SK-N-SH (cell line): ENCODE measurements at regions not wholly inside any gene's neighbourhood (a gene's known extent, or its start where the extent isn't known, plus 50 kb on each side); places are given as distances from the start of the nearest gene placed in this dataset.
"Not testable (repeated sequence)": the region's sequence is repeated elsewhere in the genome, so short reads cannot be mapped to it uniquely, and the experiment has no call there.

ENCODE experiments used
- CTCF ChIA-PET: fragments of 300-600, 350-600 bp; formaldehyde crosslinking; extraction: SDS; loops from one replicate; lab custom pipeline; 2021; lab: Yijun Ruan, JAX
- POLR2A ChIA-PET: fragments of 350-600 bp; sonication (Branson Sonifier 250); formaldehyde crosslinking; extraction: SDS; loops from one replicate; lab custom pipeline; 2020; ENCODE audit warnings: antibody characterized with exemption, inconsistent platforms; lab: Yijun Ruan, JAX
- DNase-seq: peaks from one replicate; pipeline ENCODE4 v3.0.0; 2012
- H2AFZ ChIP-seq: fragments of 200-600 bp; sonication (generic); 2 replicates; pipeline ENCODE4 v1.8.1; 2016; ENCODE audit warnings: antibody characterized with exemption, mild to moderate bottlenecking, low read depth
- H3F3A ChIP-seq: fragments of 200-600 bp; sonication (generic); replicated peaks from 2 replicates; pipeline ENCODE3; 2016; ENCODE audit warnings: antibody characterized with exemption, mild to moderate bottlenecking; ENCODE audit not compliant: insufficient read depth
- H3K27ac ChIP-seq, 2 experiments: fragments of 200-500 bp in 1 of 2; fragments of 200-600 bp in 1 of 2; sonication (Bioruptor generic) in 1 of 2; sonication (generic), shearing (Covaris generic) in 1 of 2; 2 replicates each; pipeline versions ENCODE4 v1.5.1 to v1.6.1; 2014 to 2016; ENCODE audit warnings: low read depth in 2 of 2, inconsistent platforms in 1 of 2, low read length in 1 of 2, mild to moderate bottlenecking in 1 of 2, mixed read lengths in 1 of 2
- H3K27me3 ChIP-seq: fragments of 200-600 bp; sonication (generic), shearing (Covaris generic); 2 replicates; pipeline ENCODE4 v1.6.1; 2016; ENCODE audit warnings: mixed run types; ENCODE audit not compliant: insufficient read depth
- H3K36me3 ChIP-seq, 2 experiments: fragments of 200-500 bp in 1 of 2; fragments of 200-600 bp in 1 of 2; sonication (Bioruptor generic) in 1 of 2; sonication (generic) in 1 of 2; replicated peaks in 1 of 2; 2 replicates each; pipeline versions ENCODE3 to v1.5.1; 2014 to 2016; ENCODE audit warnings: low read length in 1 of 2, mild to moderate bottlenecking in 1 of 2; ENCODE audit not compliant: insufficient read depth in 2 of 2, control insufficient read depth in 1 of 2
- H3K4me1 ChIP-seq, 2 experiments: fragments of 200-500 bp in 1 of 2; fragments of 200-600 bp in 1 of 2; sonication (Bioruptor generic) in 1 of 2; sonication (generic), shearing (Covaris generic) in 1 of 2; 2 replicates each; pipeline versions ENCODE4 v1.5.1 to v1.6.1; 2014 to 2016; ENCODE audit warnings: low read depth in 1 of 2, low read length in 1 of 2, mixed run types in 1 of 2; ENCODE audit not compliant: insufficient read depth in 2 of 2, control insufficient read depth in 1 of 2
- H3K4me2 ChIP-seq: fragments of 200-600 bp; sonication (generic), shearing (Covaris generic); 2 replicates; pipeline ENCODE4 v1.6.1; 2017; ENCODE audit warnings: mixed run types
- H3K4me3 ChIP-seq, 2 experiments: fragments of 200-500 bp in 1 of 2; fragments of 200-600 bp in 1 of 2; sonication (Bioruptor generic) in 1 of 2; sonication (generic), shearing (Covaris generic) in 1 of 2; 2 replicates each; pipeline versions ENCODE4 v1.5.1 to v1.8.1; 2014 to 2016; ENCODE audit warnings: low read depth in 2 of 2, inconsistent platforms in 1 of 2, low read length in 1 of 2, mild to moderate bottlenecking in 1 of 2, mixed read lengths in 1 of 2, moderate library complexity in 1 of 2
- H3K79me2 ChIP-seq: fragments of 200-600 bp; sonication (generic); 2 replicates; pipeline ENCODE4 v1.8.1; 2017; ENCODE audit warnings: mild to moderate bottlenecking; ENCODE audit not compliant: insufficient read depth
- H3K9ac ChIP-seq: fragments of 200-600 bp; sonication (generic); 2 replicates; pipeline ENCODE4 v1.6.1; 2017; ENCODE audit warnings: mixed run types
- H3K9me2 ChIP-seq: fragments of 200-600 bp; sonication (generic); 2 replicates; pipeline ENCODE4 v1.6.1; 2017; ENCODE audit warnings: mixed run types
- H3K9me3 ChIP-seq: fragments of 200-600 bp; sonication (generic); 2 replicates; pipeline ENCODE4 v1.6.1; 2017; ENCODE audit warnings: mixed run types, mild to moderate bottlenecking, moderate library complexity
- H4K20me1 ChIP-seq: fragments of 200-600 bp; sonication (generic); 2 replicates; pipeline ENCODE4 v1.6.1; 2017; ENCODE audit warnings: mild to moderate bottlenecking, mixed run types; ENCODE audit not compliant: insufficient read depth
- CTCF ChIP-seq: fragments of 200-600 bp; sonication (generic); IDR thresholded peaks from 2 replicates; pipeline ENCODE4 v1.6.1; 2017; ENCODE audit warnings: antibody characterized with exemption, mild to moderate bottlenecking, moderate library complexity
- ELF1 ChIP-seq: IDR thresholded peaks from 2 replicates; pipeline ENCODE4 v1.4.0; 2012
- EZH2phosphoT487 ChIP-seq: fragments of 200-600 bp; sonication (generic); IDR thresholded peaks from 2 replicates; pipeline ENCODE4 v1.6.1; 2017; ENCODE audit warnings: low read depth, mixed run types, mild to moderate bottlenecking, antibody characterized with exemption, moderate library complexity, borderline replicate concordance
- FOXM1 ChIP-seq: IDR thresholded peaks from 2 replicates; pipeline ENCODE4 v1.4.0; 2012; ENCODE audit warnings: low read depth, mild to moderate bottlenecking
- GABPA ChIP-seq: IDR thresholded peaks from 2 replicates; pipeline ENCODE4 v1.4.0; 2012; ENCODE audit warnings: low read depth, mild to moderate bottlenecking
- IRF3 ChIP-seq: fragments of 150-350 bp; IDR thresholded peaks from 2 replicates; pipeline ENCODE4 v1.6.1; 2016; ENCODE audit warnings: mild to moderate bottlenecking, low read depth, low read length
- MEF2A ChIP-seq: IDR thresholded peaks from 2 replicates; pipeline ENCODE4 v1.4.0; 2012; ENCODE audit warnings: low read depth, borderline replicate concordance
- MXI1 ChIP-seq: IDR thresholded peaks from 2 replicates; pipeline ENCODE4 v1.6.1; 2012; ENCODE audit warnings: mild to moderate bottlenecking, low read depth, low read length, improper control_type of control experiment
- NFIC ChIP-seq: IDR thresholded peaks from 2 replicates; pipeline ENCODE4 v1.4.0; 2012; ENCODE audit warnings: borderline replicate concordance
- POLR2AphosphoS5 ChIP-seq: IDR thresholded peaks from 2 replicates; pipeline ENCODE4 v1.6.1; 2012; ENCODE audit warnings: low read depth, low read length
- RAD21 ChIP-seq: IDR thresholded peaks from 2 replicates; pipeline ENCODE4 v1.6.1; 2012; ENCODE audit warnings: mild to moderate bottlenecking, low read length
- RXRA ChIP-seq: IDR thresholded peaks from 2 replicates; pipeline ENCODE4 v1.4.0; 2012; ENCODE audit warnings: low read depth, mild to moderate bottlenecking, borderline replicate concordance
- TAF1 ChIP-seq: IDR thresholded peaks from 2 replicates; pipeline ENCODE4 v1.6.1; 2012; ENCODE audit warnings: low read depth, mild to moderate bottlenecking, low read length, moderate library complexity, borderline replicate concordance
- TCF12 ChIP-seq: IDR thresholded peaks from 2 replicates; pipeline ENCODE4 v1.4.0; 2012
- TEAD4 ChIP-seq: IDR thresholded peaks from 2 replicates; pipeline ENCODE4 v1.4.0; 2012; ENCODE audit warnings: mild to moderate bottlenecking, borderline replicate concordance; ENCODE audit not compliant: insufficient read depth
- WGBS: methylation state at CpG from one replicate; pipeline ENCODE4 v1.1.6; 2017; ENCODE audit warnings: low lambda C conversion rate; 5-methylcytosine and 5-hydroxymethylcytosine counted together
- TF ChIP-seq, protein P1 (sequence below): IDR thresholded peaks from 2 replicates; pipeline ENCODE4 v1.4.0; 2012; ENCODE audit warnings: low read depth, borderline replicate concordance
- TF ChIP-seq, protein P2 (sequence below): fragments of 150-350 bp; IDR thresholded peaks from 2 replicates; pipeline ENCODE4 v1.6.1; 2017; ENCODE audit warnings: antibody characterized with exemption, low read length, low read depth, borderline replicate concordance
- TF ChIP-seq, protein P3 (sequence below): IDR thresholded peaks from 2 replicates; pipeline ENCODE4 v1.6.1; 2012; ENCODE audit warnings: mild to moderate bottlenecking, low read depth, low read length, moderate library complexity

DNA sequence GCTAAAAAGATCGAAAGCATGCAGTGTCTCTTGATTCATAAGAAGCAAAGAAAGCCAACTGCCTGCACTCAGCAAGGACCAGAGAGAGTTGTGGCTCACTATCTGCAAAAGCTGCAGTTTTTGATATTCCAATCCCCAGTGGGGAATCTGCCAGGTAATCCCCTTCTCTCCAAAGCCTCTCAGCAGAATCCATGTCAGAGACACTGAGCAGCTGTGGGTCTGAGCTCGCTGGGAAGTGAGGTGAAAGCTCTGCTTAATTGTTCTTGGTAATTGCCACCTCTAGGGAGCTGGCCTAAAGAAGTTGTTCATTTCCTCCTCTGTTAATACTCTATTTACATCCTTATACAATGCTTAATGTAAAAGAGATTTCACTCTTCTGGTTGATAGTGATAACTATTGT, 261.3 kb upstream of the LRRC4C start:
- WGBS, result 10% methylated on average over 2 of the region's 2 CpGs
- H3K27ac ChIP-seq, result no peak overlapping the region
- H3K79me2 ChIP-seq, result no peaks in the 10 kb centered on the region
- H3K4me2 ChIP-seq, result no peak overlapping the region
- no peak for TF ChIP-seq TEAD4
- TF ChIP-seq NFIC, result no peak
- TF ChIP-seq ELF1, result no peak
- TF ChIP-seq, protein P1, sequence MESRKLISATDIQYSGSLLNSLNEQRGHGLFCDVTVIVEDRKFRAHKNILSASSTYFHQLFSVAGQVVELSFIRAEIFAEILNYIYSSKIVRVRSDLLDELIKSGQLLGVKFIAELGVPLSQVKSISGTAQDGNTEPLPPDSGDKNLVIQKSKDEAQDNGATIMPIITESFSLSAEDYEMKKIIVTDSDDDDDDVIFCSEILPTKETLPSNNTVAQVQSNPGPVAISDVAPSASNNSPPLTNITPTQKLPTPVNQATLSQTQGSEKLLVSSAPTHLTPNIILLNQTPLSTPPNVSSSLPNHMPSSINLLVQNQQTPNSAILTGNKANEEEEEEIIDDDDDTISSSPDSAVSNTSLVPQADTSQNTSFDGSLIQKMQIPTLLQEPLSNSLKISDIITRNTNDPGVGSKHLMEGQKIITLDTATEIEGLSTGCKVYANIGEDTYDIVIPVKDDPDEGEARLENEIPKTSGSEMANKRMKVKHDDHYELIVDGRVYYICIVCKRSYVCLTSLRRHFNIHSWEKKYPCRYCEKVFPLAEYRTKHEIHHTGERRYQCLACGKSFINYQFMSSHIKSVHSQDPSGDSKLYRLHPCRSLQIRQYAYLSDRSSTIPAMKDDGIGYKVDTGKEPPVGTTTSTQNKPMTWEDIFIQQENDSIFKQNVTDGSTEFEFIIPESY, result no peak
- TF ChIP-seq FOXM1, result no peak
- TF ChIP-seq IRF3, result no peak
- no peak for TF ChIP-seq TAF1
- TF ChIP-seq, protein P2, sequence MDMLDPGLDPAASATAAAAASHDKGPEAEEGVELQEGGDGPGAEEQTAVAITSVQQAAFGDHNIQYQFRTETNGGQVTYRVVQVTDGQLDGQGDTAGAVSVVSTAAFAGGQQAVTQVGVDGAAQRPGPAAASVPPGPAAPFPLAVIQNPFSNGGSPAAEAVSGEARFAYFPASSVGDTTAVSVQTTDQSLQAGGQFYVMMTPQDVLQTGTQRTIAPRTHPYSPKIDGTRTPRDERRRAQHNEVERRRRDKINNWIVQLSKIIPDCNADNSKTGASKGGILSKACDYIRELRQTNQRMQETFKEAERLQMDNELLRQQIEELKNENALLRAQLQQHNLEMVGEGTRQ, result no peak
- TF ChIP-seq GABPA, result no peak
- no peak for TF ChIP-seq MXI1
- no peak for TF ChIP-seq POLR2AphosphoS5
- TF ChIP-seq CTCF, result no peak
- no peak for TF ChIP-seq RXRA
- TF ChIP-seq TCF12, result no peak
- TF ChIP-seq RAD21, result no peak
- TF ChIP-seq MEF2A, result no peak
- TF ChIP-seq, protein P3, sequence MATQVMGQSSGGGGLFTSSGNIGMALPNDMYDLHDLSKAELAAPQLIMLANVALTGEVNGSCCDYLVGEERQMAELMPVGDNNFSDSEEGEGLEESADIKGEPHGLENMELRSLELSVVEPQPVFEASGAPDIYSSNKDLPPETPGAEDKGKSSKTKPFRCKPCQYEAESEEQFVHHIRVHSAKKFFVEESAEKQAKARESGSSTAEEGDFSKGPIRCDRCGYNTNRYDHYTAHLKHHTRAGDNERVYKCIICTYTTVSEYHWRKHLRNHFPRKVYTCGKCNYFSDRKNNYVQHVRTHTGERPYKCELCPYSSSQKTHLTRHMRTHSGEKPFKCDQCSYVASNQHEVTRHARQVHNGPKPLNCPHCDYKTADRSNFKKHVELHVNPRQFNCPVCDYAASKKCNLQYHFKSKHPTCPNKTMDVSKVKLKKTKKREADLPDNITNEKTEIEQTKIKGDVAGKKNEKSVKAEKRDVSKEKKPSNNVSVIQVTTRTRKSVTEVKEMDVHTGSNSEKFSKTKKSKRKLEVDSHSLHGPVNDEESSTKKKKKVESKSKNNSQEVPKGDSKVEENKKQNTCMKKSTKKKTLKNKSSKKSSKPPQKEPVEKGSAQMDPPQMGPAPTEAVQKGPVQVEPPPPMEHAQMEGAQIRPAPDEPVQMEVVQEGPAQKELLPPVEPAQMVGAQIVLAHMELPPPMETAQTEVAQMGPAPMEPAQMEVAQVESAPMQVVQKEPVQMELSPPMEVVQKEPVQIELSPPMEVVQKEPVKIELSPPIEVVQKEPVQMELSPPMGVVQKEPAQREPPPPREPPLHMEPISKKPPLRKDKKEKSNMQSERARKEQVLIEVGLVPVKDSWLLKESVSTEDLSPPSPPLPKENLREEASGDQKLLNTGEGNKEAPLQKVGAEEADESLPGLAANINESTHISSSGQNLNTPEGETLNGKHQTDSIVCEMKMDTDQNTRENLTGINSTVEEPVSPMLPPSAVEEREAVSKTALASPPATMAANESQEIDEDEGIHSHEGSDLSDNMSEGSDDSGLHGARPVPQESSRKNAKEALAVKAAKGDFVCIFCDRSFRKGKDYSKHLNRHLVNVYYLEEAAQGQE, result no peak
- TF ChIP-seq EZH2phosphoT487, result no peak
- no peak overlapping the region for H3K9ac ChIP-seq
- no peaks in the 10 kb centered on the region for H3K9me3 ChIP-seq
- H2AFZ ChIP-seq, result no peak overlapping the region
- no peak overlapping the region for H3K4me3 ChIP-seq
- no peaks in the 10 kb centered on the region for H3K27me3 ChIP-seq
- no peaks in the 10 kb centered on the region for H4K20me1 ChIP-seq
- no peaks in the 10 kb centered on the region for H3K9me2 ChIP-seq
- H3K4me1 ChIP-seq, result peaks cover 0 to 3% of the 10 kb centered on the region in 2 experiments; a peak in 1 of 4 replicates
- no peaks in the 10 kb centered on the region for H3K36me3 ChIP-seq
- CTCF ChIA-PET, result no interaction called here
- H3F3A ChIP-seq, result no peaks in the 10 kb centered on the region
- POLR2A ChIA-PET, result no interaction called here
- DNase-seq, result no peak

GRCh38 chr11:41728161-41728560, 268.7 kb upstream of the LRRC4C start:
- H3K4me2 ChIP-seq, H3K9ac ChIP-seq, DNase-seq, H3K4me3 ChIP-seq, H3F3A ChIP-seq, H3K27me3 ChIP-seq, CTCF ChIA-PET, H3K9me2 ChIP-seq, H3K36me3 ChIP-seq, H3K79me2 ChIP-seq, H3K4me1 ChIP-seq, H3K9me3 ChIP-seq, H2AFZ ChIP-seq, H3K27ac ChIP-seq, H4K20me1 ChIP-seq, POLR2A ChIA-PET: not testable (repeated sequence)
- no CpG with 5 or more reads among the region's 6 CpGs for WGBS
